Jurkat, Clone E6-1 (cell line): ENCODE measurements at regions not wholly inside any gene's neighbourhood (a gene's known extent, or its start where the extent isn't known, plus 50 kb on each side); places are given as distances from the start of the nearest gene placed in this dataset.

Experiments
- DNase-seq: peaks from one replicate; pipeline ENCODE4 v3.0.0-alpha.2; 2011; ENCODE audit warnings: low read depth, low spot score
- H3K4me3 ChIP-seq: 2 replicates; pipeline ENCODE4 v1.5.1; 2011; ENCODE audit warnings: mild to moderate bottlenecking, low read length, control low read depth, moderate library complexity

GRCh38 chrX:9184211-9184610 lies 150.3 kb upstream of the FAM9B start:
- no peak overlapping the region for H3K4me3 ChIP-seq
- no peak for DNase-seq

GRCh38 chrX:9188117-9188516 lies 154.2 kb upstream of the FAM9B start:
- no peak for DNase-seq
- no peak overlapping the region for H3K4me3 ChIP-seq

GRCh38 chrX:9189286-9189685 lies 155.4 kb upstream of the FAM9B start:
- H3K4me3 ChIP-seq = no peak overlapping the region
- no peak for DNase-seq

GRCh38 chrX:9191392-9191791 lies 157.5 kb upstream of the FAM9B start:
- H3K4me3 ChIP-seq = no peak overlapping the region
- no peak for DNase-seq

- DNase-seq = peak; percentile 71
- H3K4me3 ChIP-seq = no peak overlapping the region
These were observed 161.4 kb upstream of the FAM9B start for GRCh38 chrX:9195199-9195880.

- DNase-seq = no peak
- no peak overlapping the region for H3K4me3 ChIP-seq
These were observed 163.2 kb upstream of the FAM9B start for GRCh38 chrX:9196961-9197640.

GRCh38 chrX:9204560-9204959 lies 170.6 kb upstream of the FAM9B start:
- H3K4me3 ChIP-seq = no peak overlapping the region
- DNase-seq = no peak

- no peak overlapping the region for H3K4me3 ChIP-seq
- no peak for DNase-seq
These were observed 171.8 kb upstream of the FAM9B start for GRCh38 chrX:9205599-9206223.

- H3K4me3 ChIP-seq = no peak overlapping the region
- no peak for DNase-seq
These were observed 173.2 kb upstream of the FAM9B start for GRCh38 chrX:9207142-9207541.

GRCh38 chrX:9211269-9211668 lies 177.3 kb upstream of the FAM9B start:
- DNase-seq = no peak
- H3K4me3 ChIP-seq = no peak overlapping the region

GRCh38 chrX:9221781-9222180 lies 187.9 kb upstream of the FAM9B start:
- H3K4me3 ChIP-seq = no peak overlapping the region
- DNase-seq = no peak

GRCh38 chrX:9222299-9222698 lies 188.4 kb upstream of the FAM9B start:
- no peak overlapping the region for H3K4me3 ChIP-seq
- DNase-seq = no peak

GRCh38 chrX:9227276-9227675 lies 193.3 kb upstream of the FAM9B start:
- H3K4me3 ChIP-seq = no peak overlapping the region
- no peak for DNase-seq

GRCh38 chrX:9231491-9231890 lies 197.6 kb upstream of the FAM9B start:
- DNase-seq = no peak
- H3K4me3 ChIP-seq = no peak overlapping the region

GRCh38 chrX:9233141-9233540 lies 199.2 kb upstream of the FAM9B start:
- no peak overlapping the region for H3K4me3 ChIP-seq
- DNase-seq = no peak

- DNase-seq = no peak
- H3K4me3 ChIP-seq = no peak overlapping the region
These were observed 200.4 kb upstream of the FAM9B start for GRCh38 chrX:9234315-9234714.

GRCh38 chrX:9235722-9236121 lies 201.8 kb upstream of the FAM9B start:
- H3K4me3 ChIP-seq = no peak overlapping the region
- DNase-seq = no peak

GRCh38 chrX:9240956-9241355 lies 207.0 kb upstream of the FAM9B start:
- H3K4me3 ChIP-seq = no peak overlapping the region
- DNase-seq = no peak

GRCh38 chrX:9241427-9241826 lies 207.5 kb upstream of the FAM9B start:
- no peak for DNase-seq

GRCh38 chrX:9249051-9249846 lies 215.3 kb upstream of the FAM9B start:
- H3K4me3 ChIP-seq = no peak overlapping the region
- DNase-seq = no peak

More at GRCh38 chrX:9241427-9241826, 207.5 kb upstream of the FAM9B start:
- no peak overlapping the region for H3K4me3 ChIP-seq
